ENCODE measurements at regions not wholly inside any gene's neighbourhood (a gene's known extent, or its start where the extent isn't known, plus 50 kb on each side); places are given as distances from the start of the nearest gene placed in this dataset.

- DNase-seq: no peak
Measured at GRCh38 chr11:33521384-33521783, 179.2 kb downstream of the C11orf91 start.

GRCh38 chr11:33520112-33520511 lies 180.5 kb downstream of the C11orf91 start:
- DNase-seq: no peak

- DNase-seq: peak; percentile 36 to 67 (median 56)
Measured at GRCh38 chr11:33515347-33515746, 185.3 kb downstream of the C11orf91 start.

- peak in 2 of 3 donors; percentile 7 to 34 for DNase-seq
Measured at GRCh38 chr11:33514079-33514925, 186.3 kb downstream of the C11orf91 start.

- no peak for DNase-seq
Measured at GRCh38 chr11:33509632-33510031, 191.0 kb downstream of the C11orf91 start.

- DNase-seq: peak in 2 of 3 donors; percentile 8 to 21
Measured at GRCh38 chr11:33507967-33508366, 192.7 kb downstream of the C11orf91 start.

- no peak for DNase-seq
Measured at GRCh38 chr11:33507356-33507755, 193.3 kb downstream of the C11orf91 start.

- DNase-seq: no peak
Measured at GRCh38 chr11:33505093-33505492, 195.5 kb downstream of the C11orf91 start.

- DNase-seq: peak in 2 of 3 donors; percentile 51 to 58
Measured at GRCh38 chr11:33500861-33501479, 199.7 kb downstream of the C11orf91 start.

- DNase-seq: no peak
Measured at GRCh38 chr11:33500332-33500731, 200.3 kb downstream of the C11orf91 start.

GRCh38 chr11:33492596-33492995 lies 208.0 kb downstream of the C11orf91 start:
- no peak for DNase-seq

- DNase-seq: no peak
Measured at GRCh38 chr11:33490842-33491370, 209.7 kb downstream of the C11orf91 start.

GRCh38 chr11:33488971-33489370 lies 211.7 kb downstream of the C11orf91 start:
- DNase-seq: no peak

- no peak for DNase-seq
Measured at GRCh38 chr11:33480626-33481025, 220.0 kb downstream of the C11orf91 start.

GRCh38 chr11:33479231-33479630 lies 221.4 kb downstream of the C11orf91 start:
- DNase-seq: no peak

GRCh38 chr11:33478111-33478573 lies 221.0 kb downstream of the HIPK3 start:
- DNase-seq: no peak

GRCh38 chr11:33476945-33477606 lies 219.9 kb downstream of the HIPK3 start:
- no peak for DNase-seq

- DNase-seq: peak in 1 of 3 donors; percentile 9
Measured at GRCh38 chr11:33475993-33476392, 218.8 kb downstream of the HIPK3 start.

GRCh38 chr11:33474866-33475265 lies 217.7 kb downstream of the HIPK3 start:
- DNase-seq: no peak

- DNase-seq: no peak
Measured at GRCh38 chr11:33471541-33471940, 214.4 kb downstream of the HIPK3 start.

- DNase-seq: no peak
Measured at GRCh38 chr11:33467966-33468365, 210.8 kb downstream of the HIPK3 start.

- DNase-seq: peak in 1 of 3 donors; percentile 8
Measured at GRCh38 chr11:33463059-33463458, 205.9 kb downstream of the HIPK3 start.

Data from suppressor macrophage treated with lipopolysaccharide for 1 hour (primary cell).